ENCODE measurements at regions not wholly inside any gene's neighbourhood (a gene's known extent, or its start where the extent isn't known, plus 50 kb on each side); places are given as distances from the start of the nearest gene placed in this dataset.
"Not testable (repeated sequence)": the region's sequence is repeated elsewhere in the genome, so short reads cannot be mapped to it uniquely, and the experiment has no call there.

GRCh38 chr2:156779416-156780120 lies 343.4 kb downstream of the GPD2 start:
- ATAC-seq (ENCODE audit: low FRiP score) (no peak), DNase-seq (ENCODE audit: low spot score) (no peak)
- TF ChIP-seq CTCF (IDR thresholded peaks at IDR 0.05): no peak

- ATAC-seq (ENCODE audit: low FRiP score); DNase-seq (ENCODE audit: low spot score): not testable (repeated sequence)
These were observed 345.5 kb downstream of the GPD2 start for GRCh38 chr2:156781677-156782076.

- ATAC-seq (ENCODE audit: low FRiP score): no peak
- no peak for TF ChIP-seq CTCF (IDR thresholded peaks at IDR 0.05)
- no peak for DNase-seq (ENCODE audit: low spot score)
These were observed 348.0 kb downstream of the GPD2 start for GRCh38 chr2:156784020-156784701.

GRCh38 chr2:156787517-156787916 lies 351.3 kb downstream of the GPD2 start:
- no peak for DNase-seq (ENCODE audit: low spot score)
- no peak for ATAC-seq (ENCODE audit: low FRiP score)
- TF ChIP-seq CTCF (IDR thresholded peaks at IDR 0.05): no peak

GRCh38 chr2:156790343-156791037 lies 354.3 kb downstream of the GPD2 start:
- ATAC-seq (ENCODE audit: low FRiP score): no peak
- no peak for DNase-seq (ENCODE audit: low spot score)
- no peak for TF ChIP-seq CTCF (IDR thresholded peaks at IDR 0.05)

GRCh38 chr2:156792242-156792840 lies 356.2 kb downstream of the GPD2 start:
- no peak for TF ChIP-seq CTCF (IDR thresholded peaks at IDR 0.05)
- DNase-seq (ENCODE audit: low spot score) (no peak), ATAC-seq (ENCODE audit: low FRiP score) (no peak)

GRCh38 chr2:156797832-156798231 lies 361.7 kb downstream of the GPD2 start:
- ATAC-seq (ENCODE audit: low FRiP score): no peak

More at GRCh38 chr2:156797832-156798231, 361.7 kb downstream of the GPD2 start:
- DNase-seq (ENCODE audit: low spot score): no peak
- TF ChIP-seq CTCF (IDR thresholded peaks at IDR 0.05): no peak
